Loucy (cell line): ENCODE measurements at regions not wholly inside any gene's neighbourhood (a gene's known extent, or its start where the extent isn't known, plus 50 kb on each side); places are given as distances from the start of the nearest gene placed in this dataset.

Source experiments
- H2AFZ ChIP-seq: fragments of 200-600 bp; sonication (generic); 2 replicates; pipeline ENCODE4 v1.6.0; 2016; ENCODE audit warnings: antibody characterized with exemption, mild to moderate bottlenecking, low read length, moderate library complexity
- H3F3A ChIP-seq: fragments of 200-600 bp; 2 replicates; pipeline ENCODE4 v1.6.0; 2016; ENCODE audit warnings: antibody characterized with exemption, low read depth, mild to moderate bottlenecking
- H3K27me3 ChIP-seq: fragments of 200-600 bp; sonication (generic); 2 replicates; pipeline ENCODE4 v1.6.1; 2014; ENCODE audit warnings: low read length, mild to moderate bottlenecking; ENCODE audit not compliant: insufficient read depth, poor library complexity, severe bottlenecking
- H3K36me3 ChIP-seq: fragments of 200-600 bp; sonication (generic); 2 replicates; pipeline ENCODE4 v1.6.1; 2016; ENCODE audit warnings: low read length; ENCODE audit not compliant: insufficient read depth
- H3K4me1 ChIP-seq: fragments of 200-600 bp; sonication (generic); 2 replicates; pipeline ENCODE4 v1.5.1; 2014; ENCODE audit warnings: low read length, mild to moderate bottlenecking; ENCODE audit not compliant: insufficient read depth, poor library complexity, severe bottlenecking
- H3K4me2 ChIP-seq: fragments of 200-600 bp; sonication (generic); 2 replicates; pipeline ENCODE4 v1.6.0; 2014; ENCODE audit warnings: antibody characterized with exemption, low read length, low read depth, mild to moderate bottlenecking; ENCODE audit not compliant: poor library complexity, severe bottlenecking
- H3K4me3 ChIP-seq: fragments of 200-600 bp; sonication (generic); 2 replicates; pipeline ENCODE4 v1.5.1; 2014; ENCODE audit warnings: low read length, mild to moderate bottlenecking, mixed read lengths; ENCODE audit not compliant: poor library complexity, severe bottlenecking
- H3K79me2 ChIP-seq: fragments of 200-600 bp; sonication (generic); 2 replicates; pipeline ENCODE4 v1.6.1; 2014; ENCODE audit warnings: low read length; ENCODE audit not compliant: insufficient read depth
- H3K9ac ChIP-seq: fragments of 200-600 bp; sonication (generic); 2 replicates; pipeline ENCODE4 v1.6.0; 2014; ENCODE audit warnings: mild to moderate bottlenecking, low read depth, low read length, moderate library complexity; ENCODE audit not compliant: poor library complexity, severe bottlenecking
- H3K9me2 ChIP-seq: fragments of 200-600 bp; sonication (generic); replicated peaks from 2 replicates; pipeline ENCODE4 v1.6.1; 2016; ENCODE audit warnings: low read depth, low read length, mixed read lengths
- H3K9me3 ChIP-seq: fragments of 200-600 bp; sonication (generic); 2 replicates; pipeline ENCODE4 v1.6.1; 2014; ENCODE audit warnings: mild to moderate bottlenecking, antibody characterized with exemption, low read length, low read depth; ENCODE audit not compliant: insufficient read depth
- H4K20me1 ChIP-seq: fragments of 200-600 bp; sonication (generic); 2 replicates; pipeline ENCODE4 v1.6.0; 2014; ENCODE audit warnings: antibody characterized with exemption, low read length, mild to moderate bottlenecking; ENCODE audit not compliant: insufficient read depth, poor library complexity, severe bottlenecking
- EZH2phosphoT487 ChIP-seq: fragments of 200-600 bp; IDR thresholded peaks from 2 replicates; pipeline ENCODE4 v1.6.1; 2018; ENCODE audit warnings: antibody characterized with exemption, mild to moderate bottlenecking, moderate library complexity, borderline replicate concordance
- TF ChIP-seq, protein P1 (sequence below): fragments of 200-600 bp; sonication (generic); conservative IDR thresholded peaks from 2 replicates; pipeline ENCODE4 v1.5.1; 2014; ENCODE audit warnings: mild to moderate bottlenecking, antibody characterized with exemption, low read length

DNA sequence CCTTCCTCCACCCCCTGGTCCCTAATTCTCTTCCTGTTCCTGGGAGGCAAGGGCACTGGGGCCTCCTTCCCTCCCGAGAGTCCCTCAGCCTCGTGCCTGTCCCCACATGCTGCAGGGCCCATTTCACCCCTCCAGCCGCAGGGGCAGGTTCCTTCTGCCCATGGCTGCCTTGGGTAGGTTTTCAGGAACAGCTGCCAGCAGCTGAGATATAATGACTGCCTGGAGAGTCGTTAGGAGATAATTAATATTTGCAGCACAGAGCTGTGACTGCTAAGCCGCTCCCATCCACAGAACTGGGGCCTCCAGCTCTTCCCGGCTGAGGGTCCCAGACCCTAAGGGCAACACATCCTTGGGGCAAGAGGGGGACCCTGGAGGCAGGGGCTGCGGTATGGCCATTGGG is 211.9 kb upstream of the LHX5 start:
- Histone ChIP-seq H3K4me3 (no peak overlapping the region), H4K20me1 (no peaks in the 10 kb centered on the region), H3K9me2 (no peaks in the 10 kb centered on the region), H3K27me3 (no peaks in the 10 kb centered on the region), H3K9ac (no peak overlapping the region), H3K36me3 (no peaks in the 10 kb centered on the region), H3K4me2 (no peak overlapping the region), H3F3A (no peaks in the 10 kb centered on the region), H2AFZ (no peak overlapping the region), H3K9me3 (no peaks in the 10 kb centered on the region), H3K79me2 (no peaks in the 10 kb centered on the region), H3K4me1 (no peaks in the 10 kb centered on the region)
- no peak for TF ChIP-seq EZH2phosphoT487
- TF ChIP-seq, protein P1, sequence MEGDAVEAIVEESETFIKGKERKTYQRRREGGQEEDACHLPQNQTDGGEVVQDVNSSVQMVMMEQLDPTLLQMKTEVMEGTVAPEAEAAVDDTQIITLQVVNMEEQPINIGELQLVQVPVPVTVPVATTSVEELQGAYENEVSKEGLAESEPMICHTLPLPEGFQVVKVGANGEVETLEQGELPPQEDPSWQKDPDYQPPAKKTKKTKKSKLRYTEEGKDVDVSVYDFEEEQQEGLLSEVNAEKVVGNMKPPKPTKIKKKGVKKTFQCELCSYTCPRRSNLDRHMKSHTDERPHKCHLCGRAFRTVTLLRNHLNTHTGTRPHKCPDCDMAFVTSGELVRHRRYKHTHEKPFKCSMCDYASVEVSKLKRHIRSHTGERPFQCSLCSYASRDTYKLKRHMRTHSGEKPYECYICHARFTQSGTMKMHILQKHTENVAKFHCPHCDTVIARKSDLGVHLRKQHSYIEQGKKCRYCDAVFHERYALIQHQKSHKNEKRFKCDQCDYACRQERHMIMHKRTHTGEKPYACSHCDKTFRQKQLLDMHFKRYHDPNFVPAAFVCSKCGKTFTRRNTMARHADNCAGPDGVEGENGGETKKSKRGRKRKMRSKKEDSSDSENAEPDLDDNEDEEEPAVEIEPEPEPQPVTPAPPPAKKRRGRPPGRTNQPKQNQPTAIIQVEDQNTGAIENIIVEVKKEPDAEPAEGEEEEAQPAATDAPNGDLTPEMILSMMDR, result no peak

DNA sequence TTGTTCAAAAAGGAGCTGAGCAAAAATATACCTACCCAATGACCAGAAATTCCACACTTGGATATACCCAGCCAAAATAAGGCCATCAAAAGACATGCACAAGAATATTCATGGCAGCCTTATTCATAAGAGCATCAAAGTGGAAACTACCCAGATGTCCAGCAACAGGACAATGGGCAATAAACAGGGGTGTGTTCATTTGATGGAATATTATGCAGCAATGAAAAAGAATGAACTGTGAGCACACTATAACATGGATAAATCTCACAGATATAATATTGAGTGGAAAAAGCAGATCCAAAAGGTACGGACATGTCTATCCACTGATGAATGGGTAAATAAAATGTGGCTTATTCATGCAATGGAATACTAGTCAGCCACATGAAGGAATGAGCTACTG is 209.2 kb upstream of the LHX5 start:
- no peaks in the 10 kb centered on the region for H3K36me3 ChIP-seq
- no peaks in the 10 kb centered on the region for H3K9me2 ChIP-seq
- H3F3A ChIP-seq, result no peaks in the 10 kb centered on the region
- no peaks in the 10 kb centered on the region for H3K9me3 ChIP-seq
- TF ChIP-seq, protein P1, result no peak
- no peak for TF ChIP-seq EZH2phosphoT487
- no peaks in the 10 kb centered on the region for H3K4me1 ChIP-seq
- no peaks in the 10 kb centered on the region for H4K20me1 ChIP-seq
- H2AFZ ChIP-seq, result no peak overlapping the region
- no peaks in the 10 kb centered on the region for H3K27me3 ChIP-seq
- no peak overlapping the region for H3K4me3 ChIP-seq
- no peak overlapping the region for H3K9ac ChIP-seq
- H3K4me2 ChIP-seq, result no peak overlapping the region
- H3K79me2 ChIP-seq, result no peaks in the 10 kb centered on the region

DNA sequence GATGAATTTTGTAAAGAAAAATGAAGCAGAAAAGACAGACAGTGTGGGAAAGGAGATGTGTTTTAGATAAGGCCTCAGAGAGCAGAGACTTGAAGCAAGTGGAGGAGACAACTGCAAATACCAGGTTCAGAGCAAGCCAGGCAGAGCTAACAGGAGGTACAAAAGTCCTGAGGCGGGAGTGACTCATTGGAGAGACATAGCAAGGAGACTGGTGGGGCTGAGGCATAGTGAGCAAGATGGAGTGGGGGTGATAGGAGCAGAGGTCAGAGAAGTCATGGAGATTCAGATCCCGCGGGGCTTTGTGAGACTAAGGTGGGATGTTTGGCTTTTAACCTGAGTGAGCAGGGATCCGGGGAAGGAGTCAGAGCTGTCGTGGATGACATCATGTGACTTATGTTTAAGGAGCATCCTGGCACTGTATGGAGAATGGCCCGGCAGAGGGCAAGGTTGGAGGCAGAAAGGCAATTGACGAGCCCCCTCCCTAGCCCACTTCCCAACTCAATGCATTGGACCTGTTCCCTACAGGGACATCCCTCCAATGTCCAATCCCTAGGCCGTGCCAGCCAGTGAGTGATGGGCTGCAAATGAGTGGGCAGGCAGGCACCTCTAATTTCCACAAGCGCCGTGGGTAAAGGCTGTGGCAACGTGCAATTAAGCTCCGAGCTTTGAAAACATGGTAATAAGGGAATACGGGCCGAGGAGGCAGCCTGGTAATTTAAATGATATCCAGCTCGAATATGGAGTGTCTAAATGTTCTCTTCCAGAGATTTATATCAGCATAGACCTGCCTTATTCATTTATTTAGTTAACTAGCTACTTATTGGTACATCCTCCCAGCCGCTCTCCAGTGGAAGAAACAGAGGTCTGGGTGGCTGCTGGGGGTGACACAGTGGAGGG is 206.8 kb upstream of the LHX5 start:
- Histone ChIP-seq H4K20me1 (no peaks in the 10 kb centered on the region), H3K36me3 (no peaks in the 10 kb centered on the region), H3K27me3 (no peaks in the 10 kb centered on the region), H3F3A (no peaks in the 10 kb centered on the region), H3K4me1 (no peaks in the 10 kb centered on the region), H3K79me2 (no peaks in the 10 kb centered on the region), H3K9ac (no peak overlapping the region), H3K4me2 (no peak overlapping the region), H2AFZ (no peak overlapping the region), H3K9me2 (no peaks in the 10 kb centered on the region), H3K9me3 (no peaks in the 10 kb centered on the region), H3K4me3 (no peak overlapping the region)
- no peak for TF ChIP-seq EZH2phosphoT487
- TF ChIP-seq, protein P1, result no peak
